SU-DHL-6 (cell line): ENCODE measurements at regions not wholly inside any gene's neighbourhood (a gene's known extent, or its start where the extent isn't known, plus 50 kb on each side); places are given as distances from the start of the nearest gene placed in this dataset.

Experiments
- EZH2phosphoT487 ChIP-seq: fragments of 200-600 bp; sonication (generic), shearing (Covaris generic); conservative IDR thresholded peaks from 2 replicates; pipeline ENCODE4 v1.6.1; 2018; ENCODE audit warnings: mild to moderate bottlenecking, antibody characterized with exemption, low read length, moderate library complexity, mixed read lengths
- TF ChIP-seq, protein P1 (sequence below): fragments of 200-600 bp; sonication (generic); IDR thresholded peaks from one replicate; pipeline ENCODE4 v1.5.1; 2017; ENCODE audit warnings: antibody characterized with exemption, mild to moderate bottlenecking, low read length, moderate library complexity; ENCODE audit not compliant: insufficient read depth, poor library complexity, severe bottlenecking

- TF ChIP-seq, protein P1, sequence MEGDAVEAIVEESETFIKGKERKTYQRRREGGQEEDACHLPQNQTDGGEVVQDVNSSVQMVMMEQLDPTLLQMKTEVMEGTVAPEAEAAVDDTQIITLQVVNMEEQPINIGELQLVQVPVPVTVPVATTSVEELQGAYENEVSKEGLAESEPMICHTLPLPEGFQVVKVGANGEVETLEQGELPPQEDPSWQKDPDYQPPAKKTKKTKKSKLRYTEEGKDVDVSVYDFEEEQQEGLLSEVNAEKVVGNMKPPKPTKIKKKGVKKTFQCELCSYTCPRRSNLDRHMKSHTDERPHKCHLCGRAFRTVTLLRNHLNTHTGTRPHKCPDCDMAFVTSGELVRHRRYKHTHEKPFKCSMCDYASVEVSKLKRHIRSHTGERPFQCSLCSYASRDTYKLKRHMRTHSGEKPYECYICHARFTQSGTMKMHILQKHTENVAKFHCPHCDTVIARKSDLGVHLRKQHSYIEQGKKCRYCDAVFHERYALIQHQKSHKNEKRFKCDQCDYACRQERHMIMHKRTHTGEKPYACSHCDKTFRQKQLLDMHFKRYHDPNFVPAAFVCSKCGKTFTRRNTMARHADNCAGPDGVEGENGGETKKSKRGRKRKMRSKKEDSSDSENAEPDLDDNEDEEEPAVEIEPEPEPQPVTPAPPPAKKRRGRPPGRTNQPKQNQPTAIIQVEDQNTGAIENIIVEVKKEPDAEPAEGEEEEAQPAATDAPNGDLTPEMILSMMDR: no peak
- no peak for TF ChIP-seq EZH2phosphoT487
These were observed 100.8 kb upstream of the RANBP3L start for GRCh38 chr5:36402512-36402906.
